H9 (cell line): ENCODE measurements at regions not wholly inside any gene's neighbourhood (a gene's known extent, or its start where the extent isn't known, plus 50 kb on each side); places are given as distances from the start of the nearest gene placed in this dataset.
"Not testable (repeated sequence)": the region's sequence is repeated elsewhere in the genome, so short reads cannot be mapped to it uniquely, and the experiment has no call there.

Experiments
- DNase-seq: peaks from one replicate; pipeline ENCODE4 v3.0.0-alpha.2; 2017
- H2AFZ ChIP-seq: one replicate; pipeline ENCODE4 v1.6.1; 2013; ENCODE audit warnings: mild to moderate bottlenecking, low read length, control low read depth, moderate library complexity
- H2AK5ac ChIP-seq: 2 replicates; pipeline ENCODE4 v1.6.1; 2013; ENCODE audit warnings: low read length, control low read depth, mixed read lengths; ENCODE audit not compliant: insufficient read length
- H2BK120ac ChIP-seq: one replicate; pipeline ENCODE4 v1.6.1; 2013; ENCODE audit warnings: low read depth, mild to moderate bottlenecking, low read length, control low read depth, inconsistent platforms; ENCODE audit not compliant: poor library complexity, severe bottlenecking
- H2BK12ac ChIP-seq: 2 replicates; pipeline ENCODE4 v1.6.1; 2013; ENCODE audit warnings: low read length, control low read depth, mixed read lengths, low read depth; ENCODE audit not compliant: insufficient read length
- H2BK15ac ChIP-seq: 2 replicates; pipeline ENCODE4 v1.6.1; 2013; ENCODE audit warnings: low read depth, low read length, control low read depth
- H2BK20ac ChIP-seq: one replicate; pipeline ENCODE4 v1.6.1; 2013; ENCODE audit warnings: low read depth, mild to moderate bottlenecking, low read length, control low read depth, inconsistent platforms; ENCODE audit not compliant: poor library complexity, severe bottlenecking
- H2BK5ac ChIP-seq: 2 replicates; pipeline ENCODE4 v1.6.1; 2013; ENCODE audit warnings: low read length, control low read depth, mixed read lengths; ENCODE audit not compliant: insufficient read length
- H3K14ac ChIP-seq: 2 replicates; pipeline ENCODE4 v1.6.1; 2013; ENCODE audit warnings: low read length, control low read depth; ENCODE audit not compliant: insufficient read depth
- H3K18ac ChIP-seq: 2 replicates; pipeline ENCODE4 v1.6.1; 2013; ENCODE audit warnings: low read depth, mild to moderate bottlenecking, mixed read lengths, low read length, control low read depth; ENCODE audit not compliant: insufficient read length
- H3K23ac ChIP-seq: 2 replicates; pipeline ENCODE4 v1.6.1; 2013; ENCODE audit warnings: low read length, control low read depth, mixed read lengths, low read depth; ENCODE audit not compliant: insufficient read length
- H3K23me2 ChIP-seq: 2 replicates; pipeline ENCODE4 v1.6.1; 2013; ENCODE audit warnings: low read depth, mild to moderate bottlenecking, mixed read lengths, low read length, control low read depth; ENCODE audit not compliant: insufficient read length, poor library complexity, severe bottlenecking
- H3K27ac ChIP-seq: 2 replicates; pipeline ENCODE4 v1.5.1; 2013; ENCODE audit warnings: low read length, control low read depth, mixed read lengths, low read depth; ENCODE audit not compliant: insufficient read length
- H3K27me3 ChIP-seq: 2 replicates; pipeline ENCODE4 v1.6.1; 2013; ENCODE audit warnings: low read length, control low read depth, inconsistent platforms; ENCODE audit not compliant: insufficient read depth
- H3K4ac ChIP-seq: 2 replicates; pipeline ENCODE4 v1.6.1; 2013; ENCODE audit warnings: low read depth, mild to moderate bottlenecking, control low read depth, inconsistent platforms, low read length, moderate library complexity
- H3K4me1 ChIP-seq: 2 replicates; pipeline ENCODE4 v1.6.1; 2013; ENCODE audit warnings: low read length, control low read depth, inconsistent platforms; ENCODE audit not compliant: insufficient read depth
- H3K4me2 ChIP-seq: 2 replicates; pipeline ENCODE4 v1.6.1; 2013; ENCODE audit warnings: low read length, control low read depth, mixed read lengths; ENCODE audit not compliant: insufficient read length, insufficient read depth
- H3K56ac ChIP-seq: 2 replicates; pipeline ENCODE4 v1.6.1; 2013; ENCODE audit warnings: low read depth, mild to moderate bottlenecking, mixed read lengths, low read length, control low read depth; ENCODE audit not compliant: insufficient read length
- H3K79me1 ChIP-seq: 2 replicates; pipeline ENCODE4 v1.6.1; 2013; ENCODE audit warnings: low read depth, mild to moderate bottlenecking, moderate library complexity, low read length, control low read depth, inconsistent platforms; ENCODE audit not compliant: insufficient read depth, poor library complexity, severe bottlenecking
- H3K79me2 ChIP-seq: 2 replicates; pipeline ENCODE4 v1.6.1; 2013; ENCODE audit warnings: low read length, control low read depth, inconsistent platforms; ENCODE audit not compliant: insufficient read depth
- H3K9ac ChIP-seq: 2 replicates; pipeline ENCODE4 v1.6.1; 2013; ENCODE audit warnings: low read length, control low read depth, mixed read lengths; ENCODE audit not compliant: insufficient read length; ENCODE audit errors: extremely low read depth
- H3K9me3 ChIP-seq: one replicate; pipeline ENCODE4 v1.6.1; 2013; ENCODE audit warnings: low read depth, low read length, inconsistent platforms; ENCODE audit not compliant: control insufficient read depth
- H3T11ph ChIP-seq: one replicate; pipeline ENCODE4 v1.6.1; 2013; ENCODE audit warnings: mild to moderate bottlenecking, low read length, control low read depth, inconsistent platforms
- H4K20me1 ChIP-seq: one replicate; pipeline ENCODE4 v1.6.1; 2013; ENCODE audit not compliant: control insufficient read depth, insufficient read length, insufficient read depth
- H4K5ac ChIP-seq: 2 replicates; pipeline ENCODE4 v1.6.1; 2013; ENCODE audit warnings: low read depth, mild to moderate bottlenecking, mixed read lengths, low read length, control low read depth; ENCODE audit not compliant: insufficient read length
- H4K8ac ChIP-seq: replicated peaks from 2 replicates; pipeline ENCODE4 v1.6.1; 2013; ENCODE audit warnings: low read length, control low read depth, mixed read lengths, low read depth; ENCODE audit not compliant: insufficient read length
- H4K91ac ChIP-seq: 2 replicates; pipeline ENCODE4 v1.6.1; 2013; ENCODE audit warnings: low read depth, mild to moderate bottlenecking, moderate library complexity, mixed read lengths, low read length, control low read depth; ENCODE audit not compliant: insufficient read length
- H3K27ac Mint-ChIP-seq, 3 experiments: 2 replicates in 2 of 3; 3 replicates in 1 of 3; pipeline ENCODE4 v1.8.0; 2020 to 2021; ENCODE audit warnings: mixed read lengths in 3 of 3, mild to moderate bottlenecking in 1 of 3, moderate library complexity in 1 of 3
- H3K27me3 Mint-ChIP-seq: 2 replicates; pipeline ENCODE4 v1.8.0; 2021; ENCODE audit warnings: low read depth, mild to moderate bottlenecking, moderate library complexity, mixed read lengths
- H3K36me3 Mint-ChIP-seq, 3 experiments: 2 replicates in 2 of 3; 3 replicates in 1 of 3; pipeline ENCODE4 v1.8.0; 2020 to 2021; ENCODE audit warnings: low read depth in 3 of 3, mixed read lengths in 3 of 3; ENCODE audit not compliant: insufficient read depth in 1 of 3
- H3K4me1 Mint-ChIP-seq, 2 experiments: 2 replicates each; pipeline ENCODE4 v1.8.0; 2020; ENCODE audit warnings: mixed read lengths in 2 of 2
- H3K4me3 Mint-ChIP-seq, 2 experiments: 2 replicates in 1 of 2; 3 replicates in 1 of 2; pipeline ENCODE4 v1.8.0; 2020 to 2021; ENCODE audit warnings: mild to moderate bottlenecking in 2 of 2, mixed read lengths in 2 of 2, moderate library complexity in 1 of 2
- H3K9me3 Mint-ChIP-seq, 2 experiments: 2 replicates in 1 of 2; 3 replicates in 1 of 2; pipeline ENCODE4 v1.8.0; 2020; ENCODE audit warnings: mild to moderate bottlenecking in 2 of 2, mixed read lengths in 2 of 2, moderate library complexity in 1 of 2
- CTCF ChIP-seq: fragments of 200-600 bp; sonication (generic); conservative IDR thresholded peaks from 3 replicates; pipeline ENCODE4 v1.8.0; 2021; ENCODE audit warnings: antibody characterized with exemption, mild to moderate bottlenecking
- WGBS: extraction: QIAGEN DNeasy Blood & Tissue Kit; methylation state at CpG from one replicate; pipeline ENCODE4 v1.1.7; 2013; ENCODE audit warnings: missing lambda C conversion rate, low lambda C conversion rate, mixed read lengths; ENCODE audit not compliant: insufficient read length; ENCODE audit errors: extremely low coverage; 5-methylcytosine and 5-hydroxymethylcytosine counted together

DNA sequence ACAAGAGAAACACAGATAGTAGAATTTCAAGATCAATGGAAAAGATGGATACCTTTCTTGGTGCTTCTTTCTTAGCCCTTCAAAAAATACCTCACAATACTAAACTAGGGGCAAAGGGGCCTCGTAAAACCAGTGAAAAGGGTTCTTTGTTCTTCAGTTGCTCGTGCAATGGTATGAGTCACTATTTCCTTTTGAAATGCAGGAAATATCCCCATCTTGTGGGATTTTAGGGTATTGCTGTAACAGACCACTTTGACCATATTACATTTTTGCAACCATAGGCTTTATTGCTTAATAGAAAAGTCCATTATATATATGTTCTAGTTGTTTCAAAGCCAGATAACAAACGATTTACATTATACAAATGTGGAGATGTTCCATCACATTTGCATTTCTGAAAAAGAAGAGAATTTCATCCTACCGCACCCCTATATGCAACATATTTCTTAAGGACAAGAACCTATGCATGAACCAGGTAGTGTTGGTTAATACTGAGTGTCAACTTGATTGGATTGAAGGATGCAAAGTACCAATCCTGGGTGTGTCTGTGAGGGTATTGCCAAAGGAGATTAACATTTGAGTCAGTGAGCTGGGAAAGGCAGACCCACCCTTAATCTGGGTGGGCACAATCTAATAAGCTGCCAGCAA, 88.6 kb upstream of the PKN2 start:
- no peaks in the 10 kb centered on the region for H3K27me3 Mint-ChIP-seq
- H3K27ac Mint-ChIP-seq = no peak overlapping the region
- Histone ChIP-seq H3K23ac (no peak overlapping the region), H2BK12ac (no peak overlapping the region), H2BK5ac (no peak overlapping the region), H2BK15ac (no peak overlapping the region), H3K9me3 (no peaks in the 10 kb centered on the region), H3K4me1 (no peaks in the 10 kb centered on the region), H4K91ac (no peak overlapping the region), H2AK5ac (no peak overlapping the region), H3K79me2 (no peaks in the 10 kb centered on the region), H3K14ac (no peak overlapping the region), H3K4me2 (no peak overlapping the region), H2BK120ac (no peak overlapping the region), H3K18ac (no peak overlapping the region), H2AFZ (no peak overlapping the region), H3K27me3 (no peaks in the 10 kb centered on the region), H4K5ac (no peak overlapping the region), H2BK20ac (no peak overlapping the region), H4K8ac (no peak overlapping the region), H3K79me1 (no peaks in the 10 kb centered on the region), H3K4ac (no peak overlapping the region), H3K27ac (no peak overlapping the region), H3K23me2 (no peaks in the 10 kb centered on the region), H3K56ac (no peak overlapping the region), H4K20me1 (no peaks in the 10 kb centered on the region), H3K9ac (no peak overlapping the region), H3T11ph (no peak overlapping the region)
- H3K36me3 Mint-ChIP-seq = peaks cover 6 to 27% (median 11%) of the 10 kb centered on the region in 3 experiments; a peak in 6 of 7 replicates
- no peak for DNase-seq
- H3K9me3 Mint-ChIP-seq = peaks cover 36 to 40% of the 10 kb centered on the region in 2 experiments
- no peaks in the 10 kb centered on the region for H3K4me1 Mint-ChIP-seq
- peak; percentile 70 for TF ChIP-seq CTCF
- no CpG with 5 or more reads among the region's 4 CpGs for WGBS
- no peak overlapping the region for H3K4me3 Mint-ChIP-seq

- H3K27ac Mint-ChIP-seq, H2BK120ac ChIP-seq, H3T11ph ChIP-seq: not testable (repeated sequence)
Observed at GRCh38 chr1:88597973-88598372, 86.1 kb upstream of the PKN2 start.

More at GRCh38 chr1:88597973-88598372, 86.1 kb upstream of the PKN2 start:
- not testable (repeated sequence) for H2BK12ac ChIP-seq, H4K8ac ChIP-seq, H3K14ac ChIP-seq, H2BK15ac ChIP-seq, H3K27ac ChIP-seq, DNase-seq, H3K4me1 ChIP-seq, H3K23me2 ChIP-seq, H2AK5ac ChIP-seq, H2BK20ac ChIP-seq, H3K4me2 ChIP-seq, H3K56ac ChIP-seq, H3K9ac ChIP-seq, H3K27me3 Mint-ChIP-seq, H4K20me1 ChIP-seq, H2AFZ ChIP-seq, H3K9me3 ChIP-seq, H4K5ac ChIP-seq, H3K79me2 ChIP-seq, H3K79me1 ChIP-seq, H3K27me3 ChIP-seq, H3K4ac ChIP-seq, H3K18ac ChIP-seq, H2BK5ac ChIP-seq, H3K4me3 Mint-ChIP-seq, H3K4me1 Mint-ChIP-seq, H4K91ac ChIP-seq, H3K23ac ChIP-seq
- Mint-ChIP-seq H3K36me3 (peaks cover 4 to 21% (median 9%) of the 10 kb centered on the region in 3 experiments; a peak in 5 of 7 replicates), H3K9me3 (peaks cover 27 to 30% of the 10 kb centered on the region in 2 experiments)
- WGBS = no CpG with 5 or more reads among the region's 1 CpG
